Common myeloid progenitor, CD34-positive (primary cell): ENCODE measurements at regions not wholly inside any gene's neighbourhood (a gene's known extent, or its start where the extent isn't known, plus 50 kb on each side); places are given as distances from the start of the nearest gene placed in this dataset.

Source experiments
- CTCF ChIA-PET: fragments of 350-600 bp; sonication (Branson Sonifier 250); formaldehyde crosslinking; loops from one replicate; lab custom pipeline; 2021; ENCODE audit warnings: antibody characterized with exemption; lab: Charles Lee
- POLR2A ChIA-PET: fragments of 350-600 bp; sonication (Branson Sonifier 250); formaldehyde crosslinking; loops from one replicate; lab custom pipeline; 2021; ENCODE audit warnings: antibody characterized with exemption; lab: Charles Lee
- DNase-seq, 3 donors: peaks; one replicate each; pipeline versions ENCODE4 v3.0.0 to v3.0.0-alpha.2; 2013
- H3K27ac ChIP-seq, 2 experiments: 1 replicate in 1 of 2; 2 replicates in 1 of 2; pipeline ENCODE4 v1.7.0; 2013; ENCODE audit warnings: inconsistent platforms in 2 of 2, low read length in 2 of 2, mild to moderate bottlenecking in 2 of 2, low read depth in 1 of 2, moderate library complexity in 1 of 2; ENCODE audit not compliant: severe bottlenecking in 2 of 2, insufficient read depth in 1 of 2, poor library complexity in 1 of 2
- H3K27me3 ChIP-seq, 5 experiments: replicated peaks in 2 of 5; 1 replicate in 3 of 5; 2 replicates in 2 of 5; pipeline versions ENCODE4 v1.6.1 to v1.7.0; 2013; ENCODE audit warnings: low read length in 4 of 5, mild to moderate bottlenecking in 2 of 5, moderate library complexity in 2 of 5, inconsistent platforms in 1 of 5; ENCODE audit not compliant: insufficient read depth in 5 of 5, control insufficient read depth in 4 of 5
- H3K36me3 ChIP-seq, 4 experiments: 1 replicate in 2 of 4; 2 replicates in 2 of 4; pipeline versions ENCODE4 v1.6.1 to v1.7.0; 2013; ENCODE audit warnings: low read length in 3 of 4, control low read depth in 1 of 4, mild to moderate bottlenecking in 1 of 4; ENCODE audit not compliant: control insufficient read depth in 4 of 4, insufficient read depth in 4 of 4
- H3K4me1 ChIP-seq, 4 experiments: 1 replicate in 3 of 4; 2 replicates in 1 of 4; pipeline versions ENCODE4 v1.6.1 to v1.7.1; 2013; ENCODE audit warnings: low read length in 3 of 4, mild to moderate bottlenecking in 3 of 4, control low read depth in 1 of 4, inconsistent platforms in 1 of 4, moderate library complexity in 1 of 4; ENCODE audit not compliant: control insufficient read depth in 4 of 4, insufficient read depth in 4 of 4; ENCODE audit errors: control extremely low read depth in 1 of 4
- H3K4me3 ChIP-seq, 7 experiments: 1 replicate in 4 of 7; 2 replicates in 3 of 7; pipeline versions ENCODE4 v1.5.1 to v1.7.0; 2013; ENCODE audit warnings: mild to moderate bottlenecking in 7 of 7, low read length in 6 of 7, moderate library complexity in 6 of 7, inconsistent platforms in 2 of 7, low read depth in 2 of 7, control low read depth in 1 of 7; ENCODE audit not compliant: insufficient read depth in 4 of 7, control insufficient read depth in 1 of 7; ENCODE audit errors: extremely low read depth in 1 of 7
- H3K9me3 ChIP-seq, 5 experiments: 1 replicate in 4 of 5; 2 replicates in 1 of 5; pipeline versions ENCODE4 v1.6.1 to v1.7.1; 2013; ENCODE audit warnings: low read length in 4 of 5, mild to moderate bottlenecking in 2 of 5, inconsistent platforms in 1 of 5, low read depth in 1 of 5, moderate library complexity in 1 of 5; ENCODE audit not compliant: control insufficient read depth in 4 of 5, insufficient read depth in 2 of 5; ENCODE audit errors: control extremely low read depth in 1 of 5
- WGBS: methylation state at CpG from one replicate; pipeline ENCODE4 v1.1.5; 2013; ENCODE audit not compliant: insufficient coverage; 5-methylcytosine and 5-hydroxymethylcytosine counted together

GRCh38 chr12:124433147-124433874, 134.1 kb downstream of the NCOR2 start:
- no peaks in the 10 kb centered on the region for H3K27me3 ChIP-seq
- DNase-seq, result no peak
- ChIA-PET CTCF (interaction anchor here (0.7 to 1.4 kb wide), 4 partner anchors 22 to 335 kb away, joined by 3 to 4 read pairs (median 4); no protein-coding TSS in a partner anchor), POLR2A (interaction anchor here (1.5 kb wide), 1 partner anchor 20 kb away, joined by 6 read pairs; no protein-coding TSS in a partner anchor)
- no peak overlapping the region for H3K4me3 ChIP-seq
- peaks cover 0 to 46% (median 32%) of the 10 kb centered on the region in 4 experiments for H3K36me3 ChIP-seq
- peaks cover 0 to 37% (median 18%) of the 10 kb centered on the region in 4 experiments for H3K4me1 ChIP-seq
- H3K9me3 ChIP-seq, result no peaks in the 10 kb centered on the region
- H3K27ac ChIP-seq, result no peak overlapping the region
- 97% methylated on average over 17 of the region's 22 CpGs for WGBS

GRCh38 chr12:124432376-124432775, 135.0 kb downstream of the NCOR2 start:
- POLR2A ChIA-PET, result interaction anchor here (1.5 kb wide), 1 partner anchor 21 kb away, joined by 6 read pairs; no protein-coding TSS in a partner anchor
- peaks cover 0 to 53% (median 33%) of the 10 kb centered on the region in 4 experiments for H3K36me3 ChIP-seq
- H3K9me3 ChIP-seq, result no peaks in the 10 kb centered on the region
- no peak overlapping the region for H3K27ac ChIP-seq
- peak; percentile 42 to 92 (median 88) for DNase-seq
- H3K27me3 ChIP-seq, result no peaks in the 10 kb centered on the region
- CTCF ChIA-PET, result interaction anchor here (1.4 kb wide), 2 partner anchors 23 to 34 kb away, joined by 3 to 4 read pairs; no protein-coding TSS in a partner anchor
- peaks cover 0 to 37% (median 18%) of the 10 kb centered on the region in 4 experiments for H3K4me1 ChIP-seq
- WGBS, result 6% methylated on average over 8 of the region's 8 CpGs
- H3K4me3 ChIP-seq, result peak overlapping the region in 1 of 7 experiments; percentile 4

GRCh38 chr12:124431971-124432370, 135.4 kb downstream of the NCOR2 start:
- POLR2A ChIA-PET, result interaction anchor here (1.5 kb wide), 1 partner anchor 21 kb away, joined by 6 read pairs; no protein-coding TSS in a partner anchor
- H3K4me1 ChIP-seq, result peaks cover 0 to 37% (median 18%) of the 10 kb centered on the region in 4 experiments
- H3K36me3 ChIP-seq, result peaks cover 0 to 53% (median 33%) of the 10 kb centered on the region in 4 experiments
- H3K4me3 ChIP-seq, result peak overlapping the region in 1 of 7 experiments; percentile 4
- DNase-seq, result peak in 2 of 3 donors; percentile 30 to 64
- 49% methylated on average over 5 of the region's 8 CpGs for WGBS
- no peaks in the 10 kb centered on the region for H3K9me3 ChIP-seq
- CTCF ChIA-PET, result interaction anchor here (1.4 kb wide), 1 partner anchor 23 kb away, joined by 3 read pairs; no protein-coding TSS in a partner anchor
- H3K27ac ChIP-seq, result no peak overlapping the region
- H3K27me3 ChIP-seq, result no peaks in the 10 kb centered on the region

GRCh38 chr12:124430491-124430890, 135.6 kb downstream of the RFLNA start:
- H3K4me3 ChIP-seq, result no peak overlapping the region
- H3K27ac ChIP-seq, result no peak overlapping the region
- WGBS, result 96% methylated on average over 17 of the region's 23 CpGs
- CTCF ChIA-PET, result interaction anchor here (1.0 kb wide), 1 partner anchor 32 kb away, joined by 3 read pairs; no protein-coding TSS in a partner anchor
- no peak for DNase-seq
- H3K36me3 ChIP-seq, result peaks cover 5 to 58% (median 42%) of the 10 kb centered on the region in 4 experiments
- no peaks in the 10 kb centered on the region for H3K27me3 ChIP-seq
- peaks cover 0 to 37% (median 18%) of the 10 kb centered on the region in 4 experiments for H3K4me1 ChIP-seq
- POLR2A ChIA-PET, result no interaction called here
- H3K9me3 ChIP-seq, result no peaks in the 10 kb centered on the region

GRCh38 chr12:124429535-124429934, 134.6 kb downstream of the RFLNA start:
- Histone ChIP-seq H3K27ac (no peak overlapping the region), H3K9me3 (no peaks in the 10 kb centered on the region), H3K4me3 (no peak overlapping the region), H3K36me3 (peaks cover 5 to 60% (median 44%) of the 10 kb centered on the region in 4 experiments), H3K4me1 (peaks cover 0 to 37% (median 18%) of the 10 kb centered on the region in 4 experiments), H3K27me3 (no peaks in the 10 kb centered on the region)
- ChIA-PET CTCF (interaction anchor here (1.5 kb wide), 1 partner anchor 37 kb away, joined by 4 read pairs; no protein-coding TSS in a partner anchor), POLR2A (no interaction called here)
- no peak for DNase-seq
- WGBS, result 99% methylated on average over 15 of the region's 15 CpGs

- Histone ChIP-seq H3K27me3 (no peaks in the 10 kb centered on the region), H3K9me3 (no peaks in the 10 kb centered on the region), H3K4me3 (no peak overlapping the region), H3K27ac (no peak overlapping the region), H3K4me1 (peaks cover 0 to 37% (median 18%) of the 10 kb centered on the region in 4 experiments), H3K36me3 (peaks cover 6 to 62% (median 48%) of the 10 kb centered on the region in 4 experiments)
- ChIA-PET CTCF (interaction anchor here (0.9 to 1.8 kb wide), 4 partner anchors 10 to 38 kb away, joined by 3 to 7 read pairs (median 4); no protein-coding TSS in a partner anchor), POLR2A (interaction anchor here (0.6 kb wide), 1 partner anchor 103 kb away, joined by 4 read pairs; no protein-coding TSS in a partner anchor)
- no peak for DNase-seq
- 70% methylated on average over 12 of the region's 13 CpGs for WGBS
Observed at GRCh38 chr12:124428792-124429281, 133.9 kb downstream of the RFLNA start.
